HL-60 (cell line): ENCODE measurements at regions not wholly inside any gene's neighbourhood (a gene's known extent, or its start where the extent isn't known, plus 50 kb on each side); places are given as distances from the start of the nearest gene placed in this dataset.

ENCODE experiments used
- DNase-seq, 2 experiments: peaks; one replicate each; pipeline ENCODE4 v3.0.0-alpha.2; 2010 to 2020; ENCODE audit warnings: low read depth in 1 of 2, low spot score in 1 of 2
- H3K27ac ChIP-seq: fragments of 250-450 bp; sonication (Bioruptor Pico); replicated peaks from 2 replicates; pipeline ENCODE4 v1.5.1; 2020; ENCODE audit warnings: mild to moderate bottlenecking, moderate library complexity
- H3K27me3 ChIP-seq: fragments of 250-450 bp; sonication (Bioruptor Pico); 2 replicates; pipeline ENCODE4 v1.5.1; 2021; ENCODE audit warnings: mild to moderate bottlenecking, moderate library complexity; ENCODE audit not compliant: insufficient read depth, poor library complexity, severe bottlenecking
- H3K4me3 ChIP-seq: replicated peaks from 2 replicates; pipeline ENCODE4 v1.5.1; 2011; ENCODE audit warnings: mild to moderate bottlenecking, control low read depth, low read length; ENCODE audit not compliant: insufficient read depth
- CTCF ChIP-seq: IDR thresholded peaks from one replicate; pipeline ENCODE4 v1.5.1; 2011; ENCODE audit warnings: low read length, control low read depth, inconsistent platforms; ENCODE audit not compliant: insufficient read depth
- GABPA ChIP-seq: IDR thresholded peaks from 2 replicates; pipeline ENCODE4 v1.6.1; 2012; ENCODE audit warnings: low read depth
- POLR2AphosphoS5 ChIP-seq: IDR thresholded peaks from 2 replicates; pipeline ENCODE4 v1.6.1; 2012; ENCODE audit warnings: low read depth
- REST ChIP-seq: IDR thresholded peaks from 2 replicates; pipeline ENCODE4 v1.6.1; 2012; ENCODE audit warnings: low read depth; ENCODE audit not compliant: insufficient replicate concordance
- SPI1 ChIP-seq: IDR thresholded peaks from 2 replicates; pipeline ENCODE4 v1.6.1; 2012; ENCODE audit warnings: low read depth, mild to moderate bottlenecking, borderline replicate concordance

- H3K4me3 ChIP-seq, result no peak overlapping the region
- H3K27ac ChIP-seq, result no peak overlapping the region
- no peaks in the 10 kb centered on the region for H3K27me3 ChIP-seq
- no peak for DNase-seq
- TF ChIP-seq REST (no peak), GABPA (no peak), SPI1 (no peak), CTCF (no peak)
These were observed 148.6 kb downstream of the CD47 start for GRCh38 chr3:107942244-107942643.

- no peak for TF ChIP-seq SPI1
- TF ChIP-seq CTCF, result no peak
- no peak for TF ChIP-seq POLR2AphosphoS5
- no peak for TF ChIP-seq GABPA
- TF ChIP-seq REST, result no peak
- H3K4me3 ChIP-seq, result no peak overlapping the region
- H3K27ac ChIP-seq, result no peak overlapping the region
- no peak for DNase-seq
- no peaks in the 10 kb centered on the region for H3K27me3 ChIP-seq
These were observed 151.0 kb downstream of the CD47 start for GRCh38 chr3:107939691-107940442.

- peak in 1 of 2 experiments; percentile 36 for DNase-seq
- H3K27ac ChIP-seq, result no peak overlapping the region
- no peaks in the 10 kb centered on the region for H3K27me3 ChIP-seq
- no peak overlapping the region for H3K4me3 ChIP-seq
- TF ChIP-seq CTCF (no peak), POLR2AphosphoS5 (no peak), SPI1 (no peak), GABPA (no peak), REST (no peak)
These were observed 152.7 kb downstream of the CD47 start for GRCh38 chr3:107938143-107938542.
